ENCODE measurements at regions not wholly inside any gene's neighbourhood (a gene's known extent, or its start where the extent isn't known, plus 50 kb on each side); places are given as distances from the start of the nearest gene placed in this dataset.

- no peak for TF ChIP-seq CTCF (conservative IDR thresholded peaks at IDR 0.05 in 1 of 2, IDR thresholded peaks at IDR 0.05 in 1 of 2; ENCODE audit: extremely low read depth in 1 of 2, insufficient read depth in 1 of 2, low read depth in 1 of 2, low read length in 2 of 2)
- no peak for TF ChIP-seq EZH2 (IDR thresholded peaks at IDR 0.05; ENCODE audit: borderline replicate concordance, low read length)
Measured at GRCh38 chr6:84489598-84489997, 262.2 kb upstream of the CEP162 start.

Data from mammary epithelial cell (primary cell).